Mucosa of descending colon (tissue), 3 donors: ENCODE measurements at regions not wholly inside any gene's neighbourhood (a gene's known extent, or its start where the extent isn't known, plus 50 kb on each side); places are given as distances from the start of the nearest gene placed in this dataset.

ENCODE experiments used
- ATAC-seq: fragments of 200-7000 bp; cut with Tn5 transposase; one replicate; pipeline ENCODE4 v1.9.1; 2020; ENCODE audit warnings: mild to moderate bottlenecking, moderate library complexity
- DNase-seq, 3 donors: peaks; one replicate each; pipeline ENCODE4 v3.0.0-alpha.2; 2020
- H3K36me3 ChIP-seq: fragments of 200-600 bp; one replicate; pipeline ENCODE4 v1.8.0; 2021; ENCODE audit warnings: low read depth, mild to moderate bottlenecking
- H3K4me1 ChIP-seq: fragments of 200-600 bp; one replicate; pipeline ENCODE4 v1.8.0; 2021; ENCODE audit warnings: low read depth, mild to moderate bottlenecking
- H3K4me3 ChIP-seq: fragments of 200-600 bp; one replicate; pipeline ENCODE4 v1.8.0; 2021; ENCODE audit warnings: mild to moderate bottlenecking
- H3K9me3 ChIP-seq: fragments of 200-600 bp; one replicate; pipeline ENCODE4 v1.8.0; 2021; ENCODE audit warnings: mild to moderate bottlenecking
- intact Hi-C, 2 donors: fragments of 100-400 bp; cut with DNase I in 1 of 2; cut with micrococcal nuclease in 1 of 2; formaldehyde crosslinking; loops; one replicate each; pipeline versions ENCODE4 v1.11.0 to v1.11.1; 2022; cut with DNase I, micrococcal nuclease
- TF ChIP-seq, protein P1 (sequence below): fragments of 200-600 bp; IDR thresholded peaks from one replicate; pipeline ENCODE4 v1.8.0; 2022; ENCODE audit warnings: antibody characterized with exemption, mild to moderate bottlenecking
- donor health status: DM: no; HTN: no; CAD: no; lungs with moderate emphysema.
- donor health status: DM: no; HTN: no; CAD: no.
- donor health status: DM: no; HTN: yes; CAD: no.

DNA sequence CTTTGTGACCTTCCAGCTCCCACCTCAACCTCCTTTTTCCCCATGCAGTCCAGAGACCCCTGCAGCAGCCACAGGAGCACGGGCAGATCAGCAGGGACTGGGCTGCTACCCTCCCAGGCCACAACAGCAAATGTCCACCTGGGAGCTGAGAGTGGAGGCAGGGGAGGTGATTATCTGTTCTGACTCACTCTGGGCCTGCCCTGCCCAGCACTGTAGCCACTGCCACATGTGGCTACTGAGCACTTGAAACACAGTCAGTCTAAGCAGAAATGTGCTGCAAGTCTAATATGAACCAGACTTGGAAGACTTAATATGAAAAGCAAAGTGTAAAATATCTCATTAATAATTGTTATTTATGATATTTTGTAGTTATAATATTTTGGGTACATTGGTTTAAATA is 148.9 kb upstream of the VANGL1 start:
- DNase-seq (no peak), ATAC-seq (no peak)
- H3K9me3 ChIP-seq = no peaks in the 10 kb centered on the region
- H3K4me3 ChIP-seq = no peak overlapping the region
- TF ChIP-seq, protein P1, sequence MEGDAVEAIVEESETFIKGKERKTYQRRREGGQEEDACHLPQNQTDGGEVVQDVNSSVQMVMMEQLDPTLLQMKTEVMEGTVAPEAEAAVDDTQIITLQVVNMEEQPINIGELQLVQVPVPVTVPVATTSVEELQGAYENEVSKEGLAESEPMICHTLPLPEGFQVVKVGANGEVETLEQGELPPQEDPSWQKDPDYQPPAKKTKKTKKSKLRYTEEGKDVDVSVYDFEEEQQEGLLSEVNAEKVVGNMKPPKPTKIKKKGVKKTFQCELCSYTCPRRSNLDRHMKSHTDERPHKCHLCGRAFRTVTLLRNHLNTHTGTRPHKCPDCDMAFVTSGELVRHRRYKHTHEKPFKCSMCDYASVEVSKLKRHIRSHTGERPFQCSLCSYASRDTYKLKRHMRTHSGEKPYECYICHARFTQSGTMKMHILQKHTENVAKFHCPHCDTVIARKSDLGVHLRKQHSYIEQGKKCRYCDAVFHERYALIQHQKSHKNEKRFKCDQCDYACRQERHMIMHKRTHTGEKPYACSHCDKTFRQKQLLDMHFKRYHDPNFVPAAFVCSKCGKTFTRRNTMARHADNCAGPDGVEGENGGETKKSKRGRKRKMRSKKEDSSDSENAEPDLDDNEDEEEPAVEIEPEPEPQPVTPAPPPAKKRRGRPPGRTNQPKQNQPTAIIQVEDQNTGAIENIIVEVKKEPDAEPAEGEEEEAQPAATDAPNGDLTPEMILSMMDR = no peak
- no peaks in the 10 kb centered on the region for H3K36me3 ChIP-seq
- H3K4me1 ChIP-seq = no peaks in the 10 kb centered on the region
- intact Hi-C loops = no loop called here

- TF ChIP-seq, protein P1 = no peak
- Histone ChIP-seq H3K36me3 (no peaks in the 10 kb centered on the region), H3K4me1 (no peaks in the 10 kb centered on the region), H3K4me3 (no peak overlapping the region), H3K9me3 (no peaks in the 10 kb centered on the region)
- ATAC-seq (no peak), DNase-seq (no peak)
- intact Hi-C loops = no loop called here
These were observed 149.7 kb upstream of the VANGL1 start for GRCh38 chr1:115492019-115492595.

- H3K9me3 ChIP-seq = no peaks in the 10 kb centered on the region
- intact Hi-C loops = no loop called here
- H3K4me3 ChIP-seq = no peak overlapping the region
- DNase-seq (no peak), ATAC-seq (no peak)
- no peaks in the 10 kb centered on the region for H3K4me1 ChIP-seq
- TF ChIP-seq, protein P1 = no peak
- H3K36me3 ChIP-seq = no peaks in the 10 kb centered on the region
These were observed 150.3 kb upstream of the VANGL1 start for GRCh38 chr1:115491298-115492018.

- ATAC-seq (peak; percentile 86), DNase-seq (peak; percentile 40 to 66 (median 61))
- no peaks in the 10 kb centered on the region for H3K36me3 ChIP-seq
- TF ChIP-seq, protein P1 = no peak
- no peaks in the 10 kb centered on the region for H3K4me1 ChIP-seq
- H3K9me3 ChIP-seq = no peaks in the 10 kb centered on the region
- intact Hi-C loops = no loop called here
- H3K4me3 ChIP-seq = no peak overlapping the region
These were observed 141.0 kb upstream of the NGF start for GRCh38 chr1:115479055-115479482.

DNA sequence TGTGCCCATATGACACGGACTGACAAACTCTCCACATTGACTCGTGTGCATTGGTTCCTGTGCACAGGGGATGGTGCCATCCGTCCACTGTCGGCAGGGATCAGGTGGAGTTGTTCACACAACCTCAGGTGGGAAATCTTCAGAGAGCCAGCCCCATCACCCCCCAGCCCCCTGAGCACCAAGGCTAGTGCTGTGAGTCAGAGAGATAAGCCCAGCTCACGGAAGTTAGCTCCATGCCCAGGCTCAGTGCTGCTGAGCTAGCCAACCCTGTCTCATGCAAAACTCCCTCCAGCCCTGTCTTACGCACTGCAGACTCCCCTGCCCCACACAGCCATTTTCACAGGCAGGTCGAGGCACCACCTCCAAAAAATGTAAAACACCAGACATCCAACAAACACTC is 139.0 kb upstream of the NGF start:
- intact Hi-C loops = no loop called here
- no peak for DNase-seq

More for the DNA sequence above, 139.0 kb upstream of the NGF start:
- Histone ChIP-seq H3K4me1 (no peaks in the 10 kb centered on the region), H3K36me3 (no peaks in the 10 kb centered on the region), H3K4me3 (no peak overlapping the region), H3K9me3 (no peaks in the 10 kb centered on the region)
- ATAC-seq = no peak
- TF ChIP-seq, protein P1 = no peak
